H1 (cell line): ENCODE measurements at regions not wholly inside any gene's neighbourhood (a gene's known extent, or its start where the extent isn't known, plus 50 kb on each side); places are given as distances from the start of the nearest gene placed in this dataset.

Experiments
- USF2 ChIP-seq: IDR thresholded peaks from 2 replicates; pipeline ENCODE4 v1.6.1; 2011; ENCODE audit warnings: low read length, improper control_type of control experiment

- no peak for TF ChIP-seq USF2
These were observed 399.4 kb upstream of the NUDT12 start (continued) for GRCh38 chr5:103962023-103962422.
